ENCODE measurements at regions not wholly inside any gene's neighbourhood (a gene's known extent, or its start where the extent isn't known, plus 50 kb on each side); places are given as distances from the start of the nearest gene placed in this dataset.
A peak's percentile ranks its signal among the peaks of the same experiment; 100 is the strongest.
"Not testable (repeated sequence)": the region's sequence is repeated elsewhere in the genome, so short reads cannot be mapped to it uniquely, and the experiment has no call there.

DNA sequence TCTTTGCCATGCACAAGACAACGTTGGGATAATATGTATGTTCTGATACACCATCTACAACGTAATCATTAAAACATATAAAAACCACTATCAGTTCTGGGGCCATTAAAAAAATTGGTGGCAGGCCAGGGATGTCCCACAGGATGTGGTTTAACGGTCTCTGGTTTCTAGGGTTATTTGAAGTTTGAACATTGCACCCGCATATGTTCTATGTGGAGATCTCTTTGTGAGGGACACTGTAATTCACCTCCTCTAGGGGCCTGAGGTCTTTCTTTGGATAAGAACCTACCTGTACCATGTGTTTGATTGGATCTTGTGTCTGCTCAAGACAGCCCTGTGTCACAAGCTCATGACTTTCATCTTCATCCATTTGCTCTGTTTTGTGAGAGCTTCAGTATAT lies 73.2 kb downstream of the GGTLC2 start:
- peak; percentile 83 for DNase-seq

DNA sequence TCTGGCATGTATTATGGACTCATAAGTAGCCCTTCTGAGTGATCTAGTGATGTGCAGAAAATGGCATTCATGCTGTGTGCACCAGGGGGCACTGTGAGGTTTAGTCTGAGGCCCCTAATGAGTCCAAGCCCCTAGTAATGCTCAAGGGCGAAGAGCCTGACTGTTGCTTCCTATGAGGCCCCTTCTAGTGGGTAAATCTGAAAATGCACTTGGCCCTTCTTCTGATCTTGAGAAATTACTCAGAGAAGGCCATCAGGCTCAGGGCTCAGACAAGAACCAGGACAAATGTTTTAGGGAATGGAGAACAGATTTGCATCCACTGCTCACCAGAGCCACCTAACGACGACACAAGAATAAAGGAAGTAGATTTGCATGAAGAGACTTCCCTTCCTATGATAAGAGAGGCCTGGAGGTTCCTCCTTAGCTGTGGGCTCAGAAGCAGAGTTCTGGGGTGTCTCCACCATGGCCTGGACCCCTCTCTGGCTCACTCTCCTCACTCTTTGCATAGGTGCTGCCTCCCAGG lies 75.8 kb downstream of the GGTLC2 start:
- DNase-seq = peak; percentile 93

DNA sequence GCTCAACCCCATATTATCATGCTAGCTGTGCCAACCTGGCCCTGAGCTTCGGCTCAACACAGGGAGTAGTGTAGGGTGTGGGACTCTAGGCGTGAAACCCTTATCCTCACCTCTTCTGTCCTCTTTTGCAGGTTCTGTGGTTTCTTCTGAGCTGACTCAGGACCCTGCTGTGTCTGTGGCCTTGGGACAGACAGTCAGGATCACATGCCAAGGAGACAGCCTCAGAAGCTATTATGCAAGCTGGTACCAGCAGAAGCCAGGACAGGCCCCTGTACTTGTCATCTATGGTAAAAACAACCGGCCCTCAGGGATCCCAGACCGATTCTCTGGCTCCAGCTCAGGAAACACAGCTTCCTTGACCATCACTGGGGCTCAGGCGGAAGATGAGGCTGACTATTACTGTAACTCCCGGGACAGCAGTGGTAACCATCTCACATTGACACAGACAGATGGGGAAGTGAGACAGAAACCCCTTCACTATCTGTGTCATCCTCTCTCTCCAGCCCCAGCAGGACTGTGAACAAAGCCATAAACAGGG lies 76.4 kb downstream of the GGTLC2 start:
- DNase-seq = peak; percentile 74

DNA sequence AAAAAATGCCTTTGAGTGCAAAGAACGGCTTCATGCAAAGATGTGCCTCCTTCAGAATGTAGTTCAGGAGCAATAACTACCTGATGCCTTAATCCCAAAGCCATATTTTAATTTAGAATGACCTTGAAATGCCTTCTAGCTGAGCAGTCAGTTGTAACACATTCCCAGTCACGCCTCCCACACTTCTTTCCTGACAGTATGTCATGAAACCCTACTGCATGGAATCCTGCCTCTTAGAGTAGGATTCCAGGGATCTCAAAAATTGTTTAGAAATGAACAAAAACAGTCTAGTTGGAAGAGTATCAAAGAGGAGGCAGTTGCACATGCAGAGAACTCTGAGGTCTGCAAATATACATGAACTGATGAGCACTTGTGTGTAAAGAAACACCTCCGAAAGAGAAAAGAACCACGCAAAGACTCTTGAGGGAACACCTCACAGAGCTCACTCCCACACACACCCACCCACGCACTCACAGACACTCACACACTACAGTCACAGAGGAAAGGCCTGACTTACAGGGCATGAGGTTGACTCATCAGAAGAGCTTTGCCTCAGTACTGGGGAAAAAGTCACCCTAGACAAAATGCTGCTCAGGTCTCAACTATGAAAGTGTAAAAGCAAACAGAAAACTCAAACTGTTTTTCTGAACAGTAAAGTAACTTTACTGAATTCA lies 77.4 kb downstream of the GGTLC2 start:
- DNase-seq = peak; percentile 69

DNA sequence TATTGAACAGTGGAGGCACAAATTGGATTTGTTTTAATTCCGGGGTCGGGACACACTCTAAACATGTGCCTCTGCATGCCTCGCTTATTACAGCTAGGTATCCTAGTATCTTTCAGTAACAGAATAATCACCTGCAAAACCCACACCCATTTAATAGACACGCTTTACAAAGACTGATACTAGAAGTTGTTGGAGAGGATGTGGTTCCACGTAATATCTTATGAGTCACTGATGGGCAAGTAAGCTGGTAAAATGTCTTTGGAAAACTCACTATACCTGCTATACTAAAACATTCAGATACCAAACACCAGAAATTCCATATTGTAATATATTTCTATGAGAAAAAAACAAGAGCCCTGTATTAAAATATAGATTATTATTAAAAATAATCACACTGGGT lies 84.0 kb downstream of the GGTLC2 start:
- DNase-seq = no peak

DNA sequence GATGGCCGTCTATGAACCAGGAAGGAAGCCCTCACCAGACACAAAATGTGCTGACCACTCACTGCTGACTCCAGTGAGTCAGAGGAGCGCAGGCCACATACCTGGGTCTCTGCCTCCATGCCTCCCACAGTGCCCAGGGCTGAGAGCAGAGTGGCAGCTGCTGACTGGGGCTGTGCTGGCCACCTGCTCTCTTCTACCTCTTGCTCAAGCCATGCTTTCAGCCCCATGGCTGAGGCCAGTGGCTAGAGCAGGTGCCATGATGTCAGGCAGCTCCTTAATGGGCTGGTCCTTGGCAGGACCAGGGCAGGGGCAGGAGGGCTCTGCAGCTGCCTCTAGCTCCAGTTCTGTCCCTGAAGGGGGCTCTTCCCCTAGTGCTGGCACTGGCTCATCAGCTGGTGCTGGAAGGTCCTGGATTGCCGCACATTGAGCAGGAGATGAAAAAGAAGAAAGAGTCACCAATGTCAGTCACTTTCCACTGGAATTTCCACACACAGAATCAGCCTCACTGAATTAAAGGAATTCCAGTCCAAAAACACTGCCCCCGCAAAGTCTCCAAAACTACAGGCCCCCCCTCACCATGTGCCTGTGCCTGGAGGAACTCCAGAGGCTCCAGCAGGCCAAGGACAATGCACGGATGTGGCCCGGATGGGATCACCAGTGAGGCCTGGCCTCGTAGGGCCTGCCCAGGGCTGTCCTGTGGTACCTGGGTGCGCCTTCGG lies 86.4 kb downstream of the GGTLC2 start:
- DNase-seq = no peak

DNA sequence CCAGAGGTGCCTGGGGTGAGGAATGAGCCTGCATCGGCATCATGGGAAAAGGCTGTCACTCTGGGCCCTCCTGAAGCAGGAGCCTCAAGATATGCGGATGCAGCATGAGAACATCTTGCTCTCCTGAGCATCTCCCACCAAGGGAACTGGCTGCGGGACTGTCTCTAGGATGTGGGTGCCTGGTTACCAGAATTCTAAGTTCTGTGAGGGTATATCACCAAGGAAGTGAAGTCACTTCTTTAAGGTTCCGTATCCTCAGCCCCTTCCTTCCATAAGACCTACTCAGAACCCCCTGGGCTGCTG lies 86.9 kb downstream of the GGTLC2 start:
- DNase-seq = no peak

DNA sequence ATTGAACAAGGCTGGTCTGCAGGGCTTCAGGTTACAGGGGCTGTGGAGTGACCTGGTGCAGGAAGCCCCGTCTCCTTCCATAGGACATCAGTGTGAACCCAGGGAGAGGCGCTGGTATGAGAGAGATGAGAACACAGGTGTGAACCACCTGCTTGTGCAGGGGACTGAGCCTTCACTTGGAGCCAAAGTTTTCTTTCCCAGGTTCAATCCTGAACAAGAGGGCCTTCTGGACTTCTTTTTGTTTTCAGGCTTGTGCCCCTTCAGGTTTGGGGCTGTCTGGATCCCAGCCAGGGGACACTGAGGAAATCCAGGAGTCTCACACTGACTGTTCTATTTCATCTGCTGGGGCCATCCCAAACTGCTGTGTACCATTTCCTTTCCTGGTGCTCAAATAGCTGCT lies 88.6 kb downstream of the GGTLC2 start:
- DNase-seq = not testable (repeated sequence)

DNA sequence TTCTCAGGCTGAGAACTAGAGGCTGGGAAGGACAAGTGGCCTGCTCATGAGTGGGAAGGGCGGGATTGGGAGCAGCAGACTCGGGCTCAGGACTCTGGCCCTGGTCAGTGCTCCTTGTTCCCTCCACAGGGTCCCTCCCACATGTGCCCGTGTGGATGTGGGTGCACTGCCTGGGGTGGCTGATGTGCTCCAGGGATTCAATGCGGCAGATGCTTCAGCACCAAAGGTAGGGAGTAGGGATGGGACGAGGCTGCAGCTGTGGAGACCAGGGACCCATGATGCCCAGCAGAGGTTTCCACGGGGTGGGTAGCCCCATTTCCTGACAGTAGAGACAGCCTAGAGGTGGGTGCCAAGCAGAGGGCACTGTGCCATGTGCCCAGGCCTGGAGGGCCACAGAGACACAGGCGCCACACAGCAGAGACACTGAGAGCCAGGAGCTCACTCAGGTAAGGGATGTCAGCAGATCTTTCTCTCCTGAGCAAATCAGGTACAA lies 89.5 kb downstream of the GGTLC2 start:
- DNase-seq = no peak

DNA sequence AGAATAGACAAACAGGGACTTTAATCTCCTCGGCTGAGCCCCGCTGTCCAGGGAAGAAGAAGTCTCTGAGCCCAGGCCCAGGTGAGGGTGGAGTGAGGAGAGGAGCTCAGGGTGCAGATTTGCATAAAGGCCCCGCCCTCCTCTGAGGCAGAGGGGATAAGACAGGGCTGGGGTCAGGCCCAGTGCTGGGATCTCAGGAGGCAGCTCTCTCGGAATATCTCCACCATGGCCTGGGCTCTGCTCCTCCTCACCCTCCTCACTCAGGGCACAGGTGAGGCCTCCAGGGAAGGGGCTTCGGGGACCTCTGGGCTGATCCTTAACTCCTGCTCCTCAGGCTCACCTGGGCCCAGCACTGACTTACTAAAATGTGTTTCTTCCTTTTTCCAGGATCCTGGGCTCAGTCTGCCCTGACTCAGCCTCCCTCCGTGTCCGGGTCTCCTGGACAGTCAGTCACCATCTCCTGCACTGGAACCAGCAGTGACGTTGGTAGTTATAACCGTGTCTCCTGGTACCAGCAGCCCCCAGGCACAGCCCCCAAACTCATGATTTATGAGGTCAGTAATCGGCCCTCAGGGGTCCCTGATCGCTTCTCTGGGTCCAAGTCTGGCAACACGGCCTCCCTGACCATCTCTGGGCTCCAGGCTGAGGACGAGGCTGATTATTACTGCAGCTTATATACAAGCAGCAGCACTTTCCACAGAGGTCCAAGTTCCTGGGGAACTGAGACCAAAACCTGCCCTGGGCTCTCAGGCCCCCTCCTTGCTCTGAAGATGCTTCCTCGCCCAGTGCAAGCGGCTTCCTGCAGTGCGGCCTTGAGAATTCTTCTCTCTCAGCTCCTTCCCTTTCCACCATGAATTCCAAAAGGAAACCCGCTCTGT lies 90.2 kb downstream of the GGTLC2 start:
- not testable (repeated sequence) for DNase-seq

DNA sequence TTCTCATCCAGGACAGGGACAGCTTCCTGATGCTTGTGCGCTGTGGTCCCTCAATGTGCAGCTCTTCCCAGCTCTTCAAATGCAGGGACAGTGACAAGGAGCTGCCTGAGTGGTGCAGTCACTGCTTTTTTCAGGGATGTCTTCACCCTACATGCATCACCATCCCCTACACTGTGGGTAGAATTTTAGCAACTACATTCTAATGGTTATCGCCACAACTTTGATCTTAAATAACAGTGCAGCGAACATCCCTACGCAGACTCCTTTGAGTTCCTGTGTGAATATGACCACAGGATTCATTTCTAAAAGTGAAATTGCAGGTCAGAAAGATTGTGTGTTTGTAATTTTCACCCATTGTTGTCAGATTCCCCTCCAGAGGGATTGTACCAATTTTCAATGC lies 90.9 kb downstream of the GGTLC2 start:
- peak; percentile 45 for DNase-seq

DNA sequence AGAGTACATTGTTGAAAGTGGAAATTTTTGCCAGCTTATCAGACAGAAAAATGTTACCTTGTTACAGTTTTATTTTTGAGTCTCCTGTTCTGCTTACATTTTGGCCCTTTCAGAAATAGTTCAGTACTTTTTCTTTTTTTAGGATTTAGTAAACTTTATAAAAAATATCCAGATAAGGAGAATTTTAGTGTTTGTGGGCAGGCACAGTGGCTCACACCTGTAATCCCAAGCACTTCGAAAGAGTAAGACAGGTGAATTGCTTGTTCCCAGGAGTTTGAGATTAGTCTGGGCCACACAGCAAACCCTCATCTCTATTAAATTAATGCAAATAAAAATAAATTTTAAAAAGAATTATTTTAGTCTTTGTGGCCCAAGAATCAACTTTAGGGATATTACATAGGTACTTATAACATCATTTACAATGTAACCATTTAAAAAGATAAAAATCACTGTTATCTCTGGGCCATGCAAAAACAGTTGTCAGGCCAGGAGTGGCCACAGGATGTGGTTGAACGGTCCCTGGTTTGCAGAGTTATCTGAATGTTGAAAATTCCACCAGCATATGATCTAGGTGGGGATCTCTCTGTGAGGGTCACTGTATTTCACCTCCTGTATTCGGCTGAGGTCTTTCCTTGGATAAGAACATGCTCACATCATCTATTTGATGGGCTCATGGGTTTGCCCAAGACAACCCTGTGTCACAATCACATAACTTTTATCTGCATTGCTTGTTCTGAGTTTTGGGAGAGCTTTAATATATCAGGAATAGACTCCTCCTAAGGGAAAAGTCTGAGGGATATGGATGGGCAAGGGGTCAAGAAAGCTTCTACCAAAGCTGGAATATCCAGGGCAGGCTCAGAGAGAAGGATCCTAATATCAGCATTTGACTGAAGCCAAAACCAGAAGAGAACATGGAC lies 91.5 kb downstream of the GGTLC2 start:
- peak; percentile 85 for DNase-seq

DNA sequence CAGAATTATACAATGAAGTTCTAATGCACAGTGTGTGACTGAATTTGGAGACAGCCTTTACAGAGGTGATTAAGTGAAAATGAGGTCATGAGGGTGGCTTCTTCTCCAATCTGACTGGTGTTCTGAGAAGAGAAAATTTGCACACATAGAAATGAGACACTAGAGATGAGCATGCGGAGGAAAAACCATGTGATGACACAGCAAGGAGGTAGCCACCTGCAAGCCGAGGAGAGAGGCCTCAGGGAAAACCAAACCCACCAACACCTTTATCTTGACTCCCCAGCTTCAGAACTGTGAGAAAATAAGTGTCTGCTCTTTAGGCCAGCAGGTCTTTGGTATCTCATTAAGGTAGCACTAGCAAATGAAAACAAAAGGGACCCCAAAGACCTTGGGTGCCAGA lies 93.2 kb downstream of the GGTLC2 start:
- DNase-seq = no peak

DNA sequence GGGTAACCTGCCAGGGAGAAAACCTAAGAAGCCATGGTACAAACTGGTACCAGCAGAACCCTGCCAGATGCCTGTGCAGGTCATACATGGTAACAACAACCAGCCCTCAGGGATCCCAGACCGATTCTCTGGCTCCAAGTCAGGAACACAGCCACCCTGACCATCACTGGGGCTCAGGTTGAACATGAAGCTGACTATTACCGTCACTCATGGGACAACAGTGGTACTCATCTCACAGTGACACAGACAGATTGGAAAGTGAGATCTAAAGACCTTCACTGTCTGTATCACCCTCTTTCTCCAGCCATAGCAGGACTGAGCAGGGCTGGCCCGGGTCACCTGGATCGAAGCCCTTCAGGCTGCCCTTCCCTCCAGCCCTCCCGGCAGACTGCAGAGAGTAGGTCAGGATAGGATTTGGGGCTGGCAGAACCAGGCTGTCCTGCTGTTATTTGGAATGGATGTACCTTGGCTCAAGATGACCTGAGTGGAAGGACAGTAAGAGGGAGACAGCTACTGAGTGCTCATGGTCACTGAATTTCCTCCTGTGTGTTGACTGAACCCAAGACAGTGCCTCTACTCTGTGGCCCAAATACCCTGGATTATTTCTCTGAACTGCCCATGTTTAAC lies 94.7 kb downstream of the GGTLC2 start:
- no peak for DNase-seq

DNA sequence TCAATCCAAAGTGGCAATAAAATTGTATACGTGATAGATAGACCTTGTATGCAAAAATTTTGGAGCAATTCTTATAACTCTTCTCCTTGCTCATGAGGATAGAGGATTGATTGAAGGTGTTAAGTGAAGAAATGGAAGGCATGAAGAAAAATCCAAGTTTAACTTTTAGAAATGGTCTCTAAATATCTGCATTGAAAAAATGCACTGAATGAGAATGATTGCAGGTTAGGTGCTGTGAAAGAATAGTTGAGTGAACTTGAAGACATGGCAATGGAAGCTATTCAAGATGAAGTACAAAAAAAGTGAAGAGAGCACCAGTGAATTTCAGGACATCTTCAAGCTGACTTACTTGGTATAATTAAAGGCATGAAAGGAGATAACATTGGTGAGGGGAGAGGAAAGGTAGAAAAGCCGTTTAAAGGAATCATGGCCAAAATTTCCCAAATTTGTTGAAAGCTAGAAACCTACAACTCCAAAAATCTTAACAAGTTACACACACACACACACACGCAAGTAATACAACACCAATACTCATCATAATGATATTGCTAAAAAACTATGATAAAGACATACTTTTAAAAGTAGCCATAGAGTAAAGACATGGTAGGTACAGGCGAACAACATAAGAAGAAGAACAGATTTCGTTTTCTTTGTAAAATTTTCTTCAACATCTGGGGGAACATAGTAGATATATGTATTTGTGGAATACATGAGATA lies 96.3 kb downstream of the GGTLC2 start:
- no peak for DNase-seq

DNA sequence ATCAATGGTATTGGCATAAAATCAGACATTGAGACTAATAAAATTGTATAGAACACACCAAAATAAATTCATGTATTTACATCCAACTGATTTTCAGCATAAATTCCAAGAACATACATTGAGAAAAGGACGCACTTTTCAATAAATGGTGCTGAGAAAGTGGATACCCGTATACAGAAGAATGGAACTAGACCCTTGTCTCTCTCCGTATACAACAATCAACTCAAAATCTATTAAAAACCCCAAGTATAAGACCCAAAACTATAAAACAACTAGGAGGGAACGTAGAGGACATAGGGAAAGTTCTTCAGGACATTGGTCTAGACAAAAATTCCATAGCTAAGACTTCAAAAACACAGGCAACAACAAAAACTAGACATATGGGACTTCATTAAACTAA lies 97.4 kb downstream of the GGTLC2 start:
- DNase-seq = no peak

DNA sequence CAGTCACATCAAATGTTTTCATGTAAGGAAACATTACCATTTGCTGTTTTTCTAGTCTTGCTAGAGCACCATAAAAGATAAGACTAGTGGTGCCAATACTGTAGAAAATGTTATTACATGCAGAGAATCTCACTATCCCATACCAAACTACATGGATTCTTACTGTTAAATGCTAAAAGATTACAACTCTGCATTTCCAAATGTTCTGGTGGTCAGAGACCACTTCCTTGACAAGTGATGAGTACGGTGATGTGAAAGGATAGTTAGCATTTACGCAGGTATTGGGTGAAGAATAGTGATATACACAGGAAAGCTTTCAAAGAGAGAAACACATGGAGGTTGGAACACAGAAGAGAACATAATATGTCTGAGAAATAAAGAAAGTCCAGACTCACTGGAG lies 98.2 kb downstream of the GGTLC2 start:
- no peak for DNase-seq

DNA sequence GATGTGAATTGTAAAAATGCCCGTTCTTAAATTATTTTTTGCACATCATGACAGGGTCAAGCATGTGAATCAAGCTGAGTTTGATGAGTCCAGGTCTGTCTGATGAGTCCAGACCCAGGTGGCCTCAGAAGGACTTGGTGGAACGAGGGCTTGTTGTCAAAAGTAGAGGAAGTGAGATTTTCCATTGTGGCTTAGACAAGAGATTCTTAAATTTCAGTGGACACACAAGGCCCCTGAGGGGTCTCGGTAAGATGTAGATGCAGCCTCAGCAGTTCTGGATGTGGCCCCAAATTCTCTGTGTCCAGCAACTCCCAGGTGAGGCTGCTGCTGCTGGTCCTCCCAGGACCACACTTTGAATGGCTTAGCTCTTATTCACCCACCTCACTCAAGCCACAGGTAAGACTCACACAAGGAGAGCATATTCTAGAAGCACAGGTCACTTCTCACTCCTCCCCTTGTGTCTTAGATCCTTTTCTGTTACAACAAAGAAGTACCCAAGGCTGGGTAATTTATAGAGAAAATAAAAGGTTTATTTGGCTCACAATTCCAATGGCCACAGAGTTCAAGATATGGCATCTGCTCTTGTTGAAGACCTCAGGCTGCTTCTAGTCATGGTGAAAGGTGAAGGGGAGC lies 98.8 kb downstream of the GGTLC2 start:
- no peak for DNase-seq

DNA sequence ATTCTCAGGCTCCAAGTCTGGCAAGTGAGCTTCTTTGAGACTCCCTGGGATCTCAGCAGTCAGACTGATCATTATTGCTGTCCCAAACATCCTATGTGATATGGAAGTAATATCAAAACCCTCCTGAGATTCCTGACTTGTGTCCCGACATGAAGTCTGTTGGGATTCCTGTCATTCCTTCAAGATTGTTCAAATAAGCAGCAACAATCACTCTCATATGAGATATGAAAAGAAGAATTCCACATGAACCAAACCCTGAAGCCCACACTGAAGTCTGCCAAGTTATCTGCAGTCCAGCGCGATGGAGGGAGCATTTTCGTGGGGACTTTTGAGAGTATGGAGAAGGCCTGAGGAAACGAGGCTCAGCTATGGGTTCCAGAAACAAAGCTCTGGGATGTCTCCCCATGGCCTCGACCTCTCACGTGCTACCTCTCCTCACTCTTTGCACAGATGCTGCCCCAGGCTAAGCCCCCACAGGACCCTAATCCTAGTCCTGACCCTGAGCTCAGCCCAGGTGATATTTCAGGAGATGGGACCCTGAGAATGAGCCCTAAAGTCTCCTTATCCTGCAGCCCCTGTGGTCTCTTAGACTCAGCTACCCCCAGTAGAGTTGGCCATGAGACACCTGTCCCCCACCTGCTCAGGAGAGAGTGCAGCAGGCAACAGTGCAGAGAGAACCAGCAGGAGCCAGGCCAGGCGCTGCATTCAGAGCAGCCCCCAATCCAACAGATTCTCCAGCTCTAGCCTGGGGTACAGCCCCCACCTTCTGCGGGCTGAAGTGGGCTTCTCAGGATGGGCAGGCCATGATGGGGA lies 100.2 kb downstream of the GGTLC2 start:
- no peak for DNase-seq
